GM23248 (cell line): ENCODE measurements at regions not wholly inside any gene's neighbourhood (a gene's known extent, or its start where the extent isn't known, plus 50 kb on each side); places are given as distances from the start of the nearest gene placed in this dataset.

Experiments used
- EZH2 ChIP-seq: fragments of 200-600 bp; sonication (generic); IDR thresholded peaks from 2 replicates; pipeline ENCODE4 v1.6.1; 2018; ENCODE audit warnings: antibody characterized with exemption, mild to moderate bottlenecking; ENCODE audit not compliant: insufficient read depth, poor library complexity, severe bottlenecking
- EZH2phosphoT487 ChIP-seq: fragments of 200-600 bp; sonication (generic); IDR thresholded peaks from 2 replicates; pipeline ENCODE4 v1.6.1; 2018; ENCODE audit warnings: antibody characterized with exemption, moderate library complexity, mild to moderate bottlenecking, low read depth; ENCODE audit not compliant: insufficient read depth

DNA sequence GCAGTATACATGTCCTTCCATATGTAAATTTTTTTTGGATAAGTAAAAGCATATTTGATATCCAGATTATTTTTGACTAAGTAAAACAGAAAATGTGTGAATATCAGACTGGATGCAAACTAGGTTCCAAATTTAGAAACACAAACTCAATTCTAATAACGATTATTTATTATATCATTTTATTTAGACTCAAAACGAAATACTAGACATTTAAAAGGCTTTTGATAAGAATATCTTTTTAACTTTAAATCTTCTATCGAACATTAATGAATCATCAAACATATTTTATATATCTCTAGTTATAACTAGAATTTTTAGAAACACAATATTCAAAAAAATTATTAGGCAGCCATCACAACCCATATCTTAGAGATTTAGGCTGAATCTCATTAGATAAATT lies 195.2 kb upstream of the KCND2 start:
- no peak for TF ChIP-seq EZH2
- TF ChIP-seq EZH2phosphoT487, result no peak
